ENCODE measurements at regions not wholly inside any gene's neighbourhood (a gene's known extent, or its start where the extent isn't known, plus 50 kb on each side); places are given as distances from the start of the nearest gene placed in this dataset.

- Histone ChIP-seq H3K36me3 (ENCODE audit: insufficient read depth, low read length) (no peaks in the 10 kb centered on the region), H3F3A (ENCODE audit: insufficient read depth, low read length, poor library complexity, severe bottlenecking) (no peaks in the 10 kb centered on the region), H3K4me3 (ENCODE audit: low read length) (no peak overlapping the region), H2AFZ (ENCODE audit: low read depth, low read length) (no peak overlapping the region), H3K4me2 (ENCODE audit: low read length) (no peak overlapping the region), H3K27ac (ENCODE audit: low read length) (no peak overlapping the region), H3K27me3 (ENCODE audit: insufficient read depth, low read depth, low read length) (no peaks in the 10 kb centered on the region), H3K9ac (ENCODE audit: low read length) (no peak overlapping the region), H4K20me1 (ENCODE audit: insufficient read depth) (no peaks in the 10 kb centered on the region), H3K9me3 (ENCODE audit: low read length) (no peaks in the 10 kb centered on the region), H3K79me2 (replicated peaks; ENCODE audit: insufficient read depth, low read length) (no peaks in the 10 kb centered on the region), H3K9me2 (ENCODE audit: insufficient read depth, low read length) (no peaks in the 10 kb centered on the region)
- TF ChIP-seq EZH2 (IDR thresholded peaks at IDR 0.05; ENCODE audit: borderline replicate concordance, insufficient read depth, low read length, poor library complexity, severe bottlenecking) (no peak), MXI1 (conservative IDR thresholded peaks at IDR 0.05; ENCODE audit: poor library complexity, severe bottlenecking) (no peak), EP300 (conservative IDR thresholded peaks at IDR 0.05; ENCODE audit: poor library complexity, severe bottlenecking) (no peak), REST (IDR thresholded peaks at IDR 0.05; ENCODE audit: borderline replicate concordance) (no peak), TAF1 (IDR thresholded peaks at IDR 0.05; ENCODE audit: low read depth) (no peak)
These were observed 377.7 kb upstream of the SALL3 start for GRCh38 chr18:78601923-78602322.

- H3K4me3 ChIP-seq (ENCODE audit: low read length) = no peak overlapping the region
- no peaks in the 10 kb centered on the region for H3K9me2 ChIP-seq (ENCODE audit: insufficient read depth, low read length)
- H3F3A ChIP-seq (ENCODE audit: insufficient read depth, low read length, poor library complexity, severe bottlenecking) = no peaks in the 10 kb centered on the region
- H4K20me1 ChIP-seq (ENCODE audit: insufficient read depth) = no peaks in the 10 kb centered on the region
- no peak overlapping the region for H3K4me2 ChIP-seq (ENCODE audit: low read length)
- no peak overlapping the region for H3K27ac ChIP-seq (ENCODE audit: low read length)
- H3K36me3 ChIP-seq (ENCODE audit: insufficient read depth, low read length) = no peaks in the 10 kb centered on the region
- TF ChIP-seq POLR2AphosphoS5 (IDR thresholded peaks at IDR 0.05) (no peak), REST (IDR thresholded peaks at IDR 0.05; ENCODE audit: borderline replicate concordance) (no peak), SMC3 (conservative IDR thresholded peaks at IDR 0.05; ENCODE audit: poor library complexity) (no peak), CTCF (IDR thresholded peaks at IDR 0.05; ENCODE audit: poor library complexity, severe bottlenecking) (no peak), RAD21 (conservative IDR thresholded peaks at IDR 0.05) (no peak), TAF1 (IDR thresholded peaks at IDR 0.05; ENCODE audit: low read depth) (no peak), MXI1 (conservative IDR thresholded peaks at IDR 0.05; ENCODE audit: poor library complexity, severe bottlenecking) (no peak), EZH2 (IDR thresholded peaks at IDR 0.05; ENCODE audit: borderline replicate concordance, insufficient read depth, low read length, poor library complexity, severe bottlenecking) (no peak)
- no peaks in the 10 kb centered on the region for H3K27me3 ChIP-seq (ENCODE audit: insufficient read depth, low read depth, low read length)
- no peaks in the 10 kb centered on the region for H3K9me3 ChIP-seq (ENCODE audit: low read length)
- H2AFZ ChIP-seq (ENCODE audit: low read depth, low read length) = no peak overlapping the region
- no peak overlapping the region for H3K9ac ChIP-seq (ENCODE audit: low read length)
- no peaks in the 10 kb centered on the region for H3K79me2 ChIP-seq (replicated peaks; ENCODE audit: insufficient read depth, low read length)
These were observed 377.2 kb upstream of the SALL3 start for GRCh38 chr18:78602430-78602829.
